AG09309 (cell line): ENCODE measurements at regions not wholly inside any gene's neighbourhood (a gene's known extent, or its start where the extent isn't known, plus 50 kb on each side); places are given as distances from the start of the nearest gene placed in this dataset.

ENCODE experiments used
- DNase-seq: peaks from one replicate; pipeline ENCODE4 v3.0.0-alpha.2; 2010; ENCODE audit warnings: low read depth
- H3K4me3 ChIP-seq: 2 replicates; pipeline ENCODE4 v1.5.1; 2011; ENCODE audit warnings: mild to moderate bottlenecking, low read depth, low read length, moderate library complexity; ENCODE audit not compliant: control insufficient read depth
- CTCF ChIP-seq: IDR thresholded peaks from 2 replicates; pipeline ENCODE4 v1.5.1; 2011; ENCODE audit warnings: mild to moderate bottlenecking, low read depth, low read length, inconsistent platforms; ENCODE audit not compliant: insufficient read depth, control insufficient read depth; ENCODE audit errors: missing control alignments

GRCh38 chrX:134718966-134719317 lies 60.7 kb upstream of the PLAC1 start:
- TF ChIP-seq CTCF, result no peak
- DNase-seq, result no peak
- H3K4me3 ChIP-seq, result no peak overlapping the region

- TF ChIP-seq CTCF, result peak; percentile 35
- peak; percentile 97 for DNase-seq
- no peak overlapping the region for H3K4me3 ChIP-seq
Measured at GRCh38 chrX:134718105-134718965, 60.1 kb upstream of the PLAC1 start.

GRCh38 chrX:134717698-134718097 lies 59.4 kb upstream of the PLAC1 start:
- no peak for TF ChIP-seq CTCF
- no peak overlapping the region for H3K4me3 ChIP-seq
- no peak for DNase-seq

GRCh38 chrX:134716620-134717012 lies 58.3 kb upstream of the PLAC1 start:
- no peak for DNase-seq
- H3K4me3 ChIP-seq, result no peak overlapping the region
- no peak for TF ChIP-seq CTCF

- no peak overlapping the region for H3K4me3 ChIP-seq
- no peak for TF ChIP-seq CTCF
- DNase-seq, result no peak
Measured at GRCh38 chrX:134715930-134716619, 57.8 kb upstream of the PLAC1 start.

GRCh38 chrX:134714633-134715110 lies 56.4 kb upstream of the PLAC1 start:
- no peak for TF ChIP-seq CTCF
- H3K4me3 ChIP-seq, result no peak overlapping the region
- DNase-seq, result no peak
